A673 (cell line): ENCODE measurements at regions not wholly inside any gene's neighbourhood (a gene's known extent, or its start where the extent isn't known, plus 50 kb on each side); places are given as distances from the start of the nearest gene placed in this dataset.
"Not testable (repeated sequence)": the region's sequence is repeated elsewhere in the genome, so short reads cannot be mapped to it uniquely, and the experiment has no call there.

ENCODE experiments used
- BruUV-seq: library from RNA; stranded (reverse); fragments of 400-500 nt; replicated peaks from 2 replicates; lab custom pipeline; 2021; lab: Mats Ljungman, UMichigan
- CTCF ChIA-PET: fragments of 300-600 bp; sonication (Branson Sonifier 250); formaldehyde crosslinking; loops from one replicate; lab custom pipeline; 2022; ENCODE audit warnings: antibody characterized with exemption; lab: Charles Lee
- POLR2A ChIA-PET: fragments of 300-600 bp; sonication (Branson Sonifier 250); formaldehyde crosslinking; loops from one replicate; lab custom pipeline; 2022; ENCODE audit warnings: antibody characterized with exemption; ENCODE audit not compliant: low non-redundant PET; lab: Charles Lee
- DNase-seq: peaks from one replicate; pipeline ENCODE4 v3.0.0-alpha.2; 2015; ENCODE audit warnings: low spot score
- H3K27ac ChIP-seq: fragments of 200-600 bp; sonication (generic); 2 replicates; pipeline ENCODE4 v1.5.1; 2016; ENCODE audit warnings: mixed run types, low read depth, mild to moderate bottlenecking, mixed read lengths, antibody characterized with exemption, low read length; ENCODE audit not compliant: poor library complexity, severe bottlenecking
- H3K27me3 ChIP-seq: fragments of 200-600 bp; sonication (generic); replicated peaks from 2 replicates; pipeline ENCODE4 v1.6.1; 2017; ENCODE audit warnings: mixed run types, low read depth, mild to moderate bottlenecking, mixed read lengths, antibody characterized with exemption, low read length; ENCODE audit not compliant: insufficient read depth, poor library complexity
- H3K36me3 ChIP-seq: fragments of 200-600 bp; sonication (generic); 2 replicates; pipeline ENCODE4 v1.6.1; 2016; ENCODE audit warnings: mixed run types, mild to moderate bottlenecking, mixed read lengths, antibody characterized with exemption, low read length; ENCODE audit not compliant: insufficient read depth, poor library complexity, severe bottlenecking
- H3K4me1 ChIP-seq: fragments of 200-600 bp; sonication (generic); 2 replicates; pipeline ENCODE4 v1.6.1; 2017; ENCODE audit warnings: mixed run types, mild to moderate bottlenecking, mixed read lengths, antibody characterized with exemption, low read length; ENCODE audit not compliant: insufficient read depth, poor library complexity, severe bottlenecking
- H3K4me3 ChIP-seq: fragments of 200-600 bp; sonication (generic); 2 replicates; pipeline ENCODE4 v1.5.1; 2016; ENCODE audit warnings: low read depth, mixed run types, mild to moderate bottlenecking, mixed read lengths, low read length; ENCODE audit not compliant: poor library complexity, severe bottlenecking
- H3K9me3 ChIP-seq: fragments of 200-600 bp; sonication (generic); 2 replicates; pipeline ENCODE4 v1.6.1; 2016; ENCODE audit warnings: mixed run types, low read depth, mild to moderate bottlenecking, mixed read lengths, antibody characterized with exemption, low read length; ENCODE audit not compliant: poor library complexity, severe bottlenecking
- EZH2 ChIP-seq: fragments of 200-600 bp; sonication (generic); IDR thresholded peaks from 2 replicates; pipeline ENCODE4 v1.6.1; 2017; ENCODE audit warnings: borderline replicate concordance, low read depth, mild to moderate bottlenecking, mixed read lengths, antibody characterized with exemption, low read length; ENCODE audit not compliant: poor library complexity, severe bottlenecking
- intact Hi-C: fragments of 100-400 bp; cut with micrococcal nuclease; formaldehyde crosslinking; loops from one replicate; pipeline ENCODE4 v1.10.0; 2022; ENCODE audit not compliant: unreplicated experiment
- TF ChIP-seq, protein P1 (sequence below): fragments of 300-800, 200-600 bp; sonication (generic); conservative IDR thresholded peaks from 2 replicates; pipeline ENCODE4 v1.5.1; 2017; ENCODE audit warnings: low read depth, mild to moderate bottlenecking, antibody characterized with exemption, low read length, moderate library complexity, mixed read lengths

GRCh38 chr14:85075694-85076476, 454.1 kb upstream of the FLRT2 start:
- no peak for TF ChIP-seq EZH2
- TF ChIP-seq, protein P1, sequence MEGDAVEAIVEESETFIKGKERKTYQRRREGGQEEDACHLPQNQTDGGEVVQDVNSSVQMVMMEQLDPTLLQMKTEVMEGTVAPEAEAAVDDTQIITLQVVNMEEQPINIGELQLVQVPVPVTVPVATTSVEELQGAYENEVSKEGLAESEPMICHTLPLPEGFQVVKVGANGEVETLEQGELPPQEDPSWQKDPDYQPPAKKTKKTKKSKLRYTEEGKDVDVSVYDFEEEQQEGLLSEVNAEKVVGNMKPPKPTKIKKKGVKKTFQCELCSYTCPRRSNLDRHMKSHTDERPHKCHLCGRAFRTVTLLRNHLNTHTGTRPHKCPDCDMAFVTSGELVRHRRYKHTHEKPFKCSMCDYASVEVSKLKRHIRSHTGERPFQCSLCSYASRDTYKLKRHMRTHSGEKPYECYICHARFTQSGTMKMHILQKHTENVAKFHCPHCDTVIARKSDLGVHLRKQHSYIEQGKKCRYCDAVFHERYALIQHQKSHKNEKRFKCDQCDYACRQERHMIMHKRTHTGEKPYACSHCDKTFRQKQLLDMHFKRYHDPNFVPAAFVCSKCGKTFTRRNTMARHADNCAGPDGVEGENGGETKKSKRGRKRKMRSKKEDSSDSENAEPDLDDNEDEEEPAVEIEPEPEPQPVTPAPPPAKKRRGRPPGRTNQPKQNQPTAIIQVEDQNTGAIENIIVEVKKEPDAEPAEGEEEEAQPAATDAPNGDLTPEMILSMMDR, result no peak
- CTCF ChIA-PET, result no interaction called here
- no peaks in the 10 kb centered on the region for H3K27me3 ChIP-seq
- intact Hi-C loops, result no loop called here
- POLR2A ChIA-PET, result no interaction called here
- no TSS peak for BruUV-seq
- no peaks in the 10 kb centered on the region for H3K4me1 ChIP-seq
- no peak for DNase-seq
- no peak overlapping the region for H3K4me3 ChIP-seq
- no peak overlapping the region for H3K27ac ChIP-seq
- H3K9me3 ChIP-seq, result no peaks in the 10 kb centered on the region
- H3K36me3 ChIP-seq, result no peaks in the 10 kb centered on the region

DNA sequence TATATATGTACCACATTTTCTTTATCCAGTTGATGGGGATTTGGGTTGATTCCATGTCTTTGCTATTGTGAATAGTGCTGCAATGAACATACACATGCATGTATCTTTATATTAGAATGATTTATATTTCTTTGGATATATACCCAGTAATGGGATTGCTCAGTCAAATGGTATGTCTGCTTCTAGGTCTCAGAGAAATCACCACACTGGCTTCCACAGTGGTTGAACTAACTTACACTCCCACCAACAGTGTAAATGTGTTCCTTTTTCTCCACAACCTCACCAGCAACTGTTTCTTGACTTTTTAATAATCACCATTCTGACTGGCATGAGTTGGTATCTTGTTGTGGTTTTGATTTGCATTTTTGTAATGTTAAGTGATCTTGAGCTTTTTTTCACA, 452.2 kb upstream of the FLRT2 start:
- BruUV-seq, H3K9me3 ChIP-seq, H3K27me3 ChIP-seq, H3K36me3 ChIP-seq, CTCF ChIA-PET, H3K4me3 ChIP-seq, DNase-seq, POLR2A ChIA-PET, H3K27ac ChIP-seq, H3K4me1 ChIP-seq, intact Hi-C loops: not testable (repeated sequence)

GRCh38 chr14:85079842-85080730, 449.9 kb upstream of the FLRT2 start:
- no peak for TF ChIP-seq EZH2
- TF ChIP-seq, protein P1, result no peak
- no TSS peak for BruUV-seq
- Histone ChIP-seq H3K4me3 (no peak overlapping the region), H3K9me3 (no peaks in the 10 kb centered on the region), H3K4me1 (no peaks in the 10 kb centered on the region), H3K27me3 (no peaks in the 10 kb centered on the region), H3K27ac (no peak overlapping the region), H3K36me3 (no peaks in the 10 kb centered on the region)
- no peak for DNase-seq
- intact Hi-C loops, result no loop called here
- ChIA-PET CTCF (no interaction called here), POLR2A (no interaction called here)
